GM19324 (cell line): ENCODE measurements at regions not wholly inside any gene's neighbourhood (a gene's known extent, or its start where the extent isn't known, plus 50 kb on each side); places are given as distances from the start of the nearest gene placed in this dataset.
"Not testable (repeated sequence)": the region's sequence is repeated elsewhere in the genome, so short reads cannot be mapped to it uniquely, and the experiment has no call there.

Experiments used
- ATAC-seq: cut with Tn5 transposase; IDR thresholded peaks from one replicate; pipeline ENCODE4 v1.9.1; 2021; ENCODE audit warnings: mild to moderate bottlenecking, moderate library complexity; ENCODE audit not compliant: unreplicated experiment, low FRiP score

DNA sequence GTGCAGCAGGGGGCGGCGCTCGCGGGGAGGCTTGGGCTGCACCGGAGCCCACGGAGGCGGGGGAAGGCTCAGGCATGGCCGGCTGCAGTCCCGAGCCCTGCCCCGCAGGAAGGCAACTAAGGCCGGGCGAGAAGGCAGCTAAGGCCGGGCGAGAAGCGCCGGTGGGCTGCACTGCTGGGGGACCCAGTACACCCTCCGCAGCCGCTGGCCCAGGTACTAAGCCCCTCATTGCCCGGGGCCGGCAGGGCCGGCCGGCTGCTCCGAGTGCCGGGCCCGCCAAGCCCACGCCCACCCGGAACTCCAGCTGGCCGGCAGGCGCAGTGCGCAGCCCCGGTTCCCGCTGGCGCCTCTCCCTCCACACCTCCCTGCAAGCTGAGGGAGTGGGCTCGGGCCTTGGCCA, 150.0 kb downstream of the SMIM20 start:
- not testable (repeated sequence) for ATAC-seq

DNA sequence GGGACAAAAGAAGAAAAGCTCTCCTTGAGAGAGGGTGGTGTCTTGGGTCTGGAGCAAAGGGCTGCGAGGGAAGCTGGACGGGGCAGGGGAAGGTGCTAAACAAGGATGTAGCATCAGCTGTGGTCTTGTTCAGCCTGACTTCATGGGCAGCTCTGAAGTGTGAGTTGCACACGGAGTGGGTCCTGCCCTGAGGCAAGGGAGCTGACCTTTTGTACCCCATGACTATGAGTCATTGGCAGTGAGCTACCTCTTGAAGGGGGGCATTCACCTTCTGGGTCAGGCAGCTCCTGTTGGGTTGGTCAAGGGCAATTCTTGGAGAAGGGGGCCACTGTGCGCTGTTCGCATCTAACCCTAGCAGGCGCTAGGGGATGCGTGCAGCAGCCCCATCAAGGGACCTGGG, 151.8 kb downstream of the SMIM20 start:
- no peak for ATAC-seq

DNA sequence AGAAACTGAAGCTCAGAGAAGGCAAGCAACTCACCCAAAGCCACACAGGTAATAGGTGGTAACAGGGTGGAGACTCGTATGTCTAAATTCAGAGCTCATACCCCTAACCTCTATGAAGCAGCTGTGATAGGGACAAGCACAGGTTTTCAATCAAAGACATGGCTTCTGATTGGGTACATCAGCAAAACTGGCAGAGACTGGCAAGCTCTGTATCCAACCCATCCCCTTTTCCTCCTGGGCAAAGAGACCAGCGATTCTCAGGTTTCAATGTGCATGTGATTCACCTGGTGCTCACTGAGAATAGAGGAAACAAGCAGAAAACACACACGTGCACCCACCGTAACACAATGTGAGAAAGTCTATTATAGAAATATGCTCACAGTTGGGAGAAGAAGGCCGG, 153.0 kb downstream of the SMIM20 start:
- ATAC-seq = no peak

DNA sequence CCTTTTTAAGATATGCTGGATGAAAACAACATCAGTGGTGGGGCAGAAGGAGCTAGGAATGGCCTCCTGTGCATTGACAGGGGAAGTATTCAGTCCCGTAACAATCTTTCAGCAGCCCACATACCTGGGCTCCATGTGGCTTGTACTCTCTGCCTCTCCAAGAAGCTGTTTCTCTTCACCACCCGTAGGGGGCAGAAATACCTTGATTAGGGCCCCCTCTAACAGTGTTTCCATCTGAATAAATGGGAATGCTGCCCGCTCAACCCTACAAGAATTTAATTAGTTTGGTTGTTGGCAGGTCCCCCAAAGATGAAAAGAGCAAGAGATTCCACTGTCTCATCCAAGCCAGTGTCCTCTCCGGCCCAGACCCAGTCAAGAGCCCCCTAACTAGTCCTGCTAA, 155.2 kb downstream of the SMIM20 start:
- no peak for ATAC-seq

DNA sequence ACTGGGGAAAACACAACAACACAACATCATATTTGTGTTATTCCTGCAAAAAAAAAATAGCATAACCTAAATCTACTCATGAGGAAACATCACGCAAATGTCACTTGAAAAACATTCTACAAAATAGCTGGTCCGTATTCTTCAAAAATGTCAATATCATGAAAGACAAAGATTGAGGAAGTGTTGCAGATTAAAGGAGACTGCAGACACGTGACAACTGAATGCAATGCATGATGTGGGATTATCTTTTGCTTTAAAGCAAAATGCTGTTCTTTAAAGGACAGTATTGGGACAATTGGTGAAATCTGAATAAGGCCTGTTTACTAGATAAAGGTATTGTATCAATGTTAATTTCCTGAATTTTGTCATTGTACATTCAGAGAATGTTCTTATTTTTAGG, 157.7 kb downstream of the SMIM20 start:
- ATAC-seq = no peak

DNA sequence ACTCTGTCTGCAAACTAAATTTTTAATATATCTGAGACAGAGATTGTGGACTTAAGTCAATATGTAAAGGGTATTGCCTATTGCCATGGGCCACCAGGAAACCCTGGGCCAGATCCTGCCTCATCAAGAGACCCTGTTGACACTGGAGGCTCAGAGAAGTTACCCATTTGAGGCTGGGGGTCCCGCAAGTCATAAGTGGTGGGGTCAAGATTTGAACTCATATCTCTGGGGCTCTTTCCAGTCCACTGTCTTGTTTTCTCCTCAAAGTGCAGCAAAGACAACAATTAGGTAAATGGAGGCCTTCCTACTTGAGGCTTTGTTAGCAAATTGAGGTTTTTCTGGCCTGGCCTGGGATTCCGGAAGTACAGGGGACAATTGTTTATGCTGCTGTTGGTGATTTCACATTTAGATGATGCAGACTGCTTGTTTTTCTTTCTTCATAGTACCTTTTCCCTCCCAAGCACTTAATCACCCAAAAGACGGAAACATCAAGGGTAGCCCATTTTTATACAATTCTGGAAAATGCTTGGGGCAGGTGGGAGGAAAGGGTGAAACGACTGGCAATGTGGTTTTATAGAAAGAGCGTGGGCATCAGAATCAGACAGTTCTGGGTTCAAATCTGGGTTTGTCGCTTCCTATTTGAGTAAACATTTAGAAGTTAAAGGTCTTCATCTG, 160.0 kb downstream of the SMIM20 start:
- ATAC-seq = no peak

DNA sequence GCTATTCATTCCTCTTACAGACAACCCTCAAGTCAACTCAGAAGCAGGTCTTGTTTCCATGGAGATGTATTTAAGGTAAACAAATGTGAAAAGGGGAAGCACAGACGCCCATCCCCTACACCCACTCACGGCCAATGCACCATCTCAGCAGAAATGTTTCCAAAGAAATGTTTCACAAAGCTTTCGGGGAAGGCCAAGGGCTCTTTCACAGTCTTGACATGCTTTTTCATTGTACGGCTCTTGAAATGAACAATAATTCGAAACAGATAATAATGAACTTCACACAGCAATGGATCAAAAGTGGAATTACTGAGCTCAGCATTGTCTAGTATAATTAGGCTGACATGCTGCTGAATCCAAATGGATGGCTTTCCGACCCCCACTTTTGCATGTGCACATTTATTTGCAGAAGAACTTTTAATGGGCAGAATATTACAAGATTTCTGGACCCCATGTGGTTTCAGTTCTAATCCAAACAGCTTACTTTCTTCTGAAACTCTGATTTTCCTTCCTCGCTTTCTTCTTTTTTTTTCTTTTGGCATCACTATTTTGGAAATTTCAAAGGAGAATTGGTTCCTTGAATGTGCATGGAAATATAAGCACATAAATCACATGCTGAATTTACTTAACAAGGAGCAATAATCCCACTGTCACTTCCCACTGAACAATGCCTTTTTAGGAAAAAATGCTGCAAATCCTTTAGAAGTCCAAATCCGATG, 160.9 kb downstream of the SMIM20 start:
- ATAC-seq = peak; percentile 74

DNA sequence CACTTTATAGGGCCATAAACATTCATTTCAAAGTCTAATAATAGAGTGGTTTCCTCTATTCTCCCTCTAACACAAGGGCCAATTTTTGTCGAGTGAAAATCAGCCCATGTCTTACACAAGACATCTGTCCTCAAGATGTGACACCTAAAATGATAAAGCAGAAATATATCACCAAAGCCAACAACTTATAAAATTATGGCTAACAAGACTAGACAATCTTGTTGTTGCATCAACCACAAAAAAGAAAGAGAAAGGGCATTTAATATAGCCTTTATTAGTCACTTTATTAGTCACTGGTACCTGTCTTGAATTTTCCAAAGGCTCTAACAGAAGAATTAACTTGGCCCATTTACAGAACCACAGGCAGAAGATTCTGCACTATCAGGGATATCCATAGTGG, 161.6 kb downstream of the SMIM20 start:
- no peak for ATAC-seq

DNA sequence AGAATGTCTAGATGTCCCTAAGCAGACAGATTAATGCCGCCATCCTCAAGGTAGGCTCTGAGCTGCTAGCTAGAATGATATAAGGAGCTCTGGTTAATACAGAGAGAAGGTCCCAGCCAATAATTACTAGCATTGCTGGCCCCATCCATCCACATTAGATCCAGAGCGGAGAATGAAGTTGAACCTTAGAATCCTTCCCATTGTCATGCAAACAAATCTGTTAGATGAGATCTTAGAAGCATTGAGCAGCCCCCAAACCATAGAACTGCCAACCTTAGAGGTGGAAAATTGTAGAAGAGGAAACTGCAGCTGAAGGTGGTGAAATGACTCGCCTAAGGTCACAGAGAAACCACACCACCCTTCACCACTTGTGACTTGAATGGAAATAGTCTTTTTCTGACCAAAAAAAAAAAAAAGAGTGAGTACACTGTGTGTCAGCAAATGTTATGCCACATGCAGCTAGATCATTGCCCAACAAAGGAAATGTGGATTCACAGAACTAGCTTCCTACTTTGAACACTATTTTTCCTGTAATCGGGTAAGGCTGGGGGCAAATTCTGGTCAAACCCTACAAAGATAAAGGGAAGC, 162.1 kb downstream of the SMIM20 start:
- ATAC-seq = no peak

DNA sequence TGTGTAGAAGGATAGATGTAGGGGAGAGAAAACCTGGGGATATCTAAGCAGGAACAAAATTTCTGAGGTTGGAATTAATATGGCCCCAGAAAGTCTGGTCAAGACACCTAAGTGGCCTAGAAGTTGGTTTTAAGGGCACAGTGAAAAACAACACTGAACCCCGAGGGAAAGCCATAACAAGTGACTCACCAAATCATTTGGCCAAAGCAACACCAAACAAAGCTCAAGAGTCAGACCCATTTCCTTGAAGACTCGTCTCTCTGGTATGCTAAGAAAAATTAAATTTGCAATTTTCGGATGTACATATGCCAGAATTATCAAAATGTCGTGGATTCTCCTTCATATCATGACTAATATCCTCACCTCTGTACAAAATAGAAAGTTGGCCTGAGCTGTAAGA, 162.9 kb downstream of the SMIM20 start:
- no peak for ATAC-seq

DNA sequence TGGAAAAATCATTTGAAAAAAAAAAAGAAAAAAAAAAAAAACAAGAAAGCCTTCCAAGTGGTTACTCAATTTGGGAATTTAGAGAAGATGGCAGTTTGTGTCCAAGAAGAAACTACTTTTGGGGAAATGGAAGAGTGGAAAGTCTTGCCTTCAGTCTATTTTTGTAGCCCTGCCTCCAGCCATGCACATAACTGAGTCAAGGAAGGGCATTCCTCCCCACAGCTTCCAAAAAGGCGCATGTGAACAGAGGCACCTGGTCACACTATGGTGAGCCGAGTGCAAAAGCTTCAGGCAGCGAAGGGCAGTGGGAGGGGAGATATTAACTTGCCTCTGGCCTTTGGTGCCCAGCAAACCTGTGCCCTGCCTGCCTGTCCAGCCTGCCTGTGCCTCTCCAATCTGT, 163.7 kb downstream of the SMIM20 start:
- no peak for ATAC-seq

DNA sequence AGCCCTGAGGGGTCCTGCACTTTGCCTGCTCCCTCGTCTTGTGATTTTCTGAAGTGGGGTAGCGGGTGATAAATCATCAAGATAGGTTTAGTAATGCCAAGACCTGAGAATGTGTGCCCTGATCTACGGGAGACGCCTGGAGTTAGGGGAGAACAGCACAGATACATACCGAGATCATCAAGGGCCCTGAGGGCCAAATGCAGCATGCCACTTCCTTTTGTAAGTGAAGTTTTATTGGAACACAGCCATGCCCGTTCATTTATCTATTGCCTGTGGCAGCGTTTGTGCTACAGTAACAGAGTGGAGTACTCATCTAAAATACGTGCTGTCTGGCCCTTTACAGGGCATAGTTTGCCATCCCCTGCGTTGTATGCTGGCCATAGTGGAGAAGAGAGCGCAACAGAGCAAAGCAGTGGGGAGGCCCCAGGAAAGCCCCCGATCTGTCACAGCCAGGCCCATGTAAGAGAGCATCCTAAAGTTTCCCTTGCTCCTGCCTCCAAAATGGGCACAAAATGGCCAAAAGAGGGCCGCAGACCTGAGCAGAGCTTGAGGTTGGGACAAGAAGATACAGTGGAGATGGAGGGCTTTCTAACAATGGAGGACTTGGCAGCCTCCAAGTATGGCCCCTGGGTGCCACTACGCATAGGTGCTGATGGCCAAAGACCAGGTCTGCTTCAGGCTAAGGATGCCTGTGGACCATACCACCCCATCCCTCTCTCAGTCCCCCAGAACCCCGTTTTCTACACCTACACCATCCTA, 167.0 kb downstream of the SMIM20 start:
- ATAC-seq = no peak

DNA sequence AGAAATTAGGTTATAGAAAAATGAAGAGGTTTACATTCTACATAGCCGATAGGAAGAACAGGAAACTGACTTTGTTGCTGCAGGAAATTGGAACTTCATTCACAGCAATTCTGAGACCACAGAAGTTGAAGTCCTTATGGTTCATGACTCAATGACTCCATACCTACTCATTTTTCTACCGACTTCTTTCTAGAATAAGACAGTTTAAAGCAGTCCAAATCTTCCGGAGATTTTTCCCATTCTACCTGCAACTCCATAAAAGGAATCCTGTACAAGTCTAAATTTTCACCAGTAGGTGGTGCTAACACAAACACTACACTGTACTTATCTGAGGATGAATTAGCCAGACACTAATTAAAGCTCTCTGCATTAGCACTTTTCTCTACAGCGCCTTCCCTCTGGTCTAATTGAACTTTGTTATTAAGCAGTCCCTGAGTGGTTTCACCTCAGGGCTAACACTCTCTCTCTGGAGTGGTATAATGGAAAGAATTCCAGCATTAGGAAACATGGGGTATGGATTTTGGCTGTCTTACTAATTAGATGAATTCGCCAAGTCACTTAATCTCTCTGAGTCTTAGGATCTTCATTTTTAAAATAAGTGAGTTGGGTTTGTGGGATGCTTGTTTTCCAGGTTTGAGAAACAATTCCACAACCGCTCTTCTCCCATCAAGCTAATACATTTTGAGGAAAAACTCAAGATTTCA, 167.9 kb downstream of the SMIM20 start:
- no peak for ATAC-seq

DNA sequence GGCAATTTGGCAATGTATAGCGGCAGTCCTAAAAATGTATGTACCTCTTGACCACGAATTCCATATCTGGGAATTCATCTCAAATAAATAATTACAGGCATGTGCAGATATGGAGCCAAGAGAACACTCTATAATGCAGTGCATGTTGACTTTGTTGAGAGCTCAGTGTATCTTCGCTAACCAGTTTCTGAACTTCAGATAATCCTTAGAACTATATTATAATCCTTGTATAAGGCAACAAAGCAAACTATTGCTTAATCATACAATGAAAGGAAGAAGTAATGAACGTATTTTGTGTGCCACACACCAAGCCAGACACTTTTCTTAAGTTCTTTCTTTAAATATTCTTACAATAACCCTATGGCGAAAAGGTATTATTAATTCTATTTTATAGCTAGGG, 168.5 kb downstream of the SMIM20 start:
- no peak for ATAC-seq

DNA sequence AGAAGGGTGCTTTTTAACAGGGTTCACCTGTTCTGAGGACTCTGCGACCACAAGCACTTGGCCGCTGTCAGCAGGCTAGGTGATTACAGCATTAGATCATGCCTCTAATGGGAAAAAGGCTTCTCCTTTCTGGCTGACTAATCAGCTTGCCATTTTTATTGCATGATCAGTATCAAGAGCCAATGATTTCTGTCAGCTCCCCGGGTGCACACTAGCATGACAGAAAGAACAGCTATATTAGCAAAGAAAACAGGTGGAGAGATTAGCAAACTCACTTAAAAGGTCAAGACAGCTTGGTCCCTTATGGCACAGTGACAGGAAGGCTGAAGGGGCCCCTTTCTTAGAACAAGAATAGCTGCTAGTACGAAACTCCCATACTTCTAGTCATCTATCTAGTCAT, 170.0 kb downstream of the SMIM20 start:
- ATAC-seq = no peak

DNA sequence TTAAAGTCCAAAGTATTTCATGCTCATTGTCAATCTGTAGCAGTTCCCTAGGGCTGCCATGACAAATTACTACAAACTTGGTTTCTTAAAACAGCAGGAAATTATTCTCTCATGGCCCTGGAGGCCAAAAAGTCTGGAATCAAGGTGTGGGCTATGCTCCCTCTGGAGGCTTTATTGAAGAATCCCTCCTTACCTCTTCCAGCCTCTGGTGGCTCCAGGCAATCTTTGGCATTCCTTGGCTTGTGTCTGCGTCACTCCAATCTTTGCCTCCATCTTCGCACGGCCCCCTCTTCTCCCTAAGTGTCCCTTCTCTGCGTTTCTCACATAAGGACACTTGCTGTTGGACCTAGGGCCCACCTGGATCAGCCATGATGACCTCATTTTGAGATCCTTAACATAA, 170.4 kb downstream of the SMIM20 start:
- ATAC-seq = no peak

DNA sequence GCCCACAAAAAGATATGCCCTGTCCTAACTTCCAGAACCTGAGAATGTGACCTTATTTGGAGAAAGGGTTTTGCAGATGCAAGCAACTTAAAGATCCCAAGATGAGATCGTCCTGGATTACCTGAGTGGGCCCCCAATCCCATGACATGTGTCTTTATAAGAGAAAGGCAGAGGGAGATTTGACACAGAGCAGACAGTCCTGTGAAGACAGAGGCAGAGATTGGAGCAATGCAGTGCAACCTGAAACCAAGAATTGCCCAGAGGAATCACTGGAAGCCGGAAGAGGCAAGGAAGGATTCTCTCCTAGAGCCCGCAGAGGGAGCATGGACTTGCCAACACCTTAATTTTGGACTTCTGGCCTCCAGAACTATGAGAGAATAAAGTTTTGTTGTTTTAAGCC, 171.5 kb downstream of the SMIM20 start:
- ATAC-seq = no peak

DNA sequence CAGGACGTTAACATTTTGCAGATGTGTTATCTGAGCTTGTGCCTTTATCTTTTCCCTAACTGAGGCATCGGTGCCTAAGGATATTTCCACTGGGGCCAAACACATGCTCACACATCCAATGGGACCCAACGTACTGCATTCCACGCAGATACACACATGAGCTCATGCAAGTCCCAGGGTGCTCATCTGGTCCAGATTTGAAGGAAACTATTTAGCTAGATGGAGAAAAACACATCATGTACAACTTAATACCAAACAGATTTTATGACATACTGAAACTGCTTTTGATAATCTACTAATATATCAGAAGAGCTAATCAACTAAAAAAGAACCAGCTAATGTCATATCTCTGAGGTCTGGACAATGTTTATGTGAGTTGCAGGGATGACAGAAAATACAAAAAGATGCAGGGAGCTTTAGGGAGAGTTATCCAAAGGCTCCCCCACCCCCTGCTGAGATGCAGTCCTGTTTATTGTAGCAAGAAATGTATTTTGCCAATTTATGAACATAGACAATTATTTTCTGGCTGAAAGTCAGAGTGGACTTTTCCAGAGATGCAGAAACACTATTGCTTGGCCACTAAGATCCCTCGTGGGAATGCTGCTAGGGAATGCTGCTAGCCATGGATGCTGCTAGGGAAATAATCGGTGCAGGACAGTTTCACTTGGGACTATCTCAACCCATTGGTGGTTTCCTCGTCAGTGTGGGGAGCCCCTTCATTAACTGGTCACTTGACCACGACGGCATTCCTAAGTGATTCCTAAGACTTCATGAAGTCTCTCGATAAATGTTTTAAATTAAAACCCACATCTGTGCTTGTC, 172.8 kb downstream of the SMIM20 start:
- ATAC-seq = no peak

DNA sequence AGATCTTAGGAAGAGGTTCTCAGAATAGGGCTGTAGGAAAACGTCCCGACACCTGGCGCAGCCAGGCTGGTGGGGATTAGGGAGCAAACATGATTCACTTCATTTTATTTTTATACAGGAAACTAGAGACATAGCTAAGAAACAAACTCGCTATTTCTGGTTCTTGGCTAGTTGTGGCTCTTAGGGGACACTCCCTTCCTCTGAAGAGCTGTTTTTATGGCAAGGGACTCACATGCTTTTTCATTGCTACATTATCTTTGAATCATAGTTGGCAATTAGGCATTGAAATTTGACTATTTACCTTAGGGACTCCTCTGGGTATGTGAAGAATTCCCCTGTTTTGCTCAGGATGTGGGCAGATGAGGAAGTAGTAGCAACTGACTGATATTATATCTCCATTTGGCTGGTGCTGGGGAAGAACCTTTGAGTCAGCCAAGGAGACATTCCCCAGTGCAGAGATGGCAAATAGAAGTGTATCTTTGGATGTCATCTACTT, 174.5 kb downstream of the SMIM20 start:
- peak; percentile 53 for ATAC-seq

DNA sequence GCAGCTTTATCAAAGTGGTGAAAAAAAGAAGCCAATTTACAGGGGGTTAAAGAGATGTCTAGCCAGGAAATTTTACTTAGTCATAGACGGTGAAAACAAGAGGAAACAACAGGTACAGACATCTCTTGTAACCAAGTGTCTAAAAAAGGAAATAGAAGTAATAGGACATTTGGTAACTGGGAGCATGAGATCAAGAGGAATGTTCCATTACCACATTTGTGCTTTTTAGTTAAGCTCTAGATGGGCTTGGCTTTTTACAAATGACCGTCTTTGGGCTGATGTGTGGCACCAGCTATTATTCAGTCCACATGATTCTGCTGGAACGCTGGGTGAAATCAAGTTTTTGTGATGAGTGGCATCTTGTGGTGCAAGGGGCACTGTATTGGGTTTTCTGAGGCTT, 179.5 kb downstream of the SMIM20 start:
- ATAC-seq = no peak
